ENCODE measurements at regions not wholly inside any gene's neighbourhood (a gene's known extent, or its start where the extent isn't known, plus 50 kb on each side); places are given as distances from the start of the nearest gene placed in this dataset.

DNA sequence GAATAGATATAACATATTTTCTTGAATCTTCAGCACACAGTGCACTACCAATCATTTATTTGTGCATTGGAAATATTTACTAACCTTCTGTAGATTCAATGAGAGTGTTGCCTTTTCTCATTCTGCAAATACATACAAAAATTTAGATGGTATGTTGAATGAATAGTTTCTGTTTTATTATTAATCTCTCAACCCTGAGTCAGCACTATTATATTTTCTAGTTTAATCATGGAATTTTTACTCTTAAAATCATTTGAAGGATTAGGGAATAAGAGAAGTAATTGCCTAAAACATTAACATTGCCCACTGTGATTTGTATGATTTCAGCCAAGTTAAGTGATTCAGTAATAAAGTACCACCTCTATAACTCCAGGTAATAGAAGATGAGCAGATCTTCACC is 370.2 kb upstream of the CDH7 start:
- CTCF ChIA-PET, result no interaction called here
- TF ChIP-seq, protein P1, sequence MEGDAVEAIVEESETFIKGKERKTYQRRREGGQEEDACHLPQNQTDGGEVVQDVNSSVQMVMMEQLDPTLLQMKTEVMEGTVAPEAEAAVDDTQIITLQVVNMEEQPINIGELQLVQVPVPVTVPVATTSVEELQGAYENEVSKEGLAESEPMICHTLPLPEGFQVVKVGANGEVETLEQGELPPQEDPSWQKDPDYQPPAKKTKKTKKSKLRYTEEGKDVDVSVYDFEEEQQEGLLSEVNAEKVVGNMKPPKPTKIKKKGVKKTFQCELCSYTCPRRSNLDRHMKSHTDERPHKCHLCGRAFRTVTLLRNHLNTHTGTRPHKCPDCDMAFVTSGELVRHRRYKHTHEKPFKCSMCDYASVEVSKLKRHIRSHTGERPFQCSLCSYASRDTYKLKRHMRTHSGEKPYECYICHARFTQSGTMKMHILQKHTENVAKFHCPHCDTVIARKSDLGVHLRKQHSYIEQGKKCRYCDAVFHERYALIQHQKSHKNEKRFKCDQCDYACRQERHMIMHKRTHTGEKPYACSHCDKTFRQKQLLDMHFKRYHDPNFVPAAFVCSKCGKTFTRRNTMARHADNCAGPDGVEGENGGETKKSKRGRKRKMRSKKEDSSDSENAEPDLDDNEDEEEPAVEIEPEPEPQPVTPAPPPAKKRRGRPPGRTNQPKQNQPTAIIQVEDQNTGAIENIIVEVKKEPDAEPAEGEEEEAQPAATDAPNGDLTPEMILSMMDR (IDR thresholded peaks at IDR 0.05), result no peak

DNA sequence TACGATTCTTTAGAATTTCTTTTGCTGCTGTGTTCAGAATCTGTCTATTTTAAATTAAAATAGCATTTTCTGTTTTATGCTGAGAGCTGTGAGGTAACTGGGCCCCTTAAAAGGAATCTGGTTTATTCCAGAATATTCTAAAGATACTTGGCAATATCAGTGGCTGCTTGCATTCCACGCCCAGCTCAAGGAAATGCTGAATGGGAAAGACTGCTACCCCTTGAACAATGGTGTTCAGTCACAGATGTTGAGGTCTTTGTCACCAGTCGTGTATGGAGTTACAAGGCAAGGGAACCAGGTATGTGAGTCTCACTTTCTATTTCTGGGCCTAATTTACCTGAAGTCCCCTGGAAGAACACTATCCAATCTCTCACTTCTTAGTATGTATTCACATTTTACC is 377.9 kb upstream of the CDH7 start:
- Mint-ChIP-seq H3K27ac (no peak overlapping the region), H3K9me3 (peaks cover 3% of the 10 kb centered on the region), H3K27me3 (no peaks in the 10 kb centered on the region), H3K4me3 (no peak overlapping the region), H3K4me1 (no peaks in the 10 kb centered on the region), H3K36me3 (ENCODE audit: low read depth) (no peaks in the 10 kb centered on the region)
- TF ChIP-seq, protein P1 (IDR thresholded peaks at IDR 0.05), result no peak
- ChIA-PET CTCF (no interaction called here), POLR2A (no interaction called here)
- ATAC-seq (ENCODE audit: low read depth) (no peak), DNase-seq (no peak)
- intact Hi-C loops (cut with micrococcal nuclease), result no loop called here

More for the DNA sequence above, 370.2 kb upstream of the CDH7 start:
- ATAC-seq (ENCODE audit: low read depth) (no peak), DNase-seq (no peak)
- H3K27me3 Mint-ChIP-seq, result no peaks in the 10 kb centered on the region
- H3K36me3 Mint-ChIP-seq (ENCODE audit: low read depth), result no peaks in the 10 kb centered on the region
- peaks cover 11% of the 10 kb centered on the region for H3K9me3 Mint-ChIP-seq
- intact Hi-C loops (cut with micrococcal nuclease), result no loop called here
- H3K4me1 Mint-ChIP-seq, result no peaks in the 10 kb centered on the region
- no peak overlapping the region for H3K4me3 Mint-ChIP-seq
- no peak overlapping the region for H3K27ac Mint-ChIP-seq
- POLR2A ChIA-PET, result no interaction called here

DNA sequence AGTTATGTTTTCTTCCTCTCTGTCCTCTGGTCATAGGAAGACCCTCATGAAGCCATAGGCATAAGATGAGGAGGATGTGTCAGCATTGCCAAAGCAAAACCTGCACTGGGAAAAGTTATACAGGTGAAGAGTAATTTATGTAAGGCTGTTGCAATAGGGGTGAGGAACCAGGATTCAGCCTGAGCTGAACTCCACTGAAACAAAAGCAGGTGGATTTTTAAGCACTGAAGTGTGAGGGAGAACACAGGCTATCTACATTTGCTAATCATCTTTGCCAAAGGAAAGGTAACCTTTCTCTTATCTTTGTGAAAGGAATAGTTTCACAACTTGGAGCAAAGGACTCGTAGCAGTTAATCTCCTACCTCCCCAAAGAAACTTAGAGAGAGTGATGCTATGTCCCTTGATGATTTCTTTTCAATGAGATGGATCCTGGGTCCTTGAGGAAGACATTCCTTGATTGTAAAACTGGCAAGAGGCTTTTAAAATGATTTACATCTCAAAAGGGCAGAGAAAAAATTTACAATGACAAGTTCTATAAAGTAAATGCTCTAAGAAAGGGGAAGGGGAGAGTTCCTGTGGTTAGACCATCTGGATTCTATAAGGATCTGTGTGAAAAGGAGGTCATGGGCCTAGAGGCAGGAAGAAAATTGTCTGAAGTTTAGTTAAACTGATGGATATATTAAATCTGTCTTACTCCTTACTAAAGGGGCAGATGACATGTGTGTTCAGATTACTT is 385.4 kb upstream of the CDH7 start:
- CTCF ChIA-PET, result no interaction called here
- intact Hi-C loops (cut with micrococcal nuclease), result no loop called here
- H3K27me3 Mint-ChIP-seq, result no peaks in the 10 kb centered on the region
- no peaks in the 10 kb centered on the region for H3K36me3 Mint-ChIP-seq (ENCODE audit: low read depth)
- no peak overlapping the region for H3K27ac Mint-ChIP-seq
- DNase-seq, result no peak
- no peak overlapping the region for H3K4me3 Mint-ChIP-seq
- POLR2A ChIA-PET, result no interaction called here
- no peaks in the 10 kb centered on the region for H3K9me3 Mint-ChIP-seq
- H3K4me1 Mint-ChIP-seq, result no peaks in the 10 kb centered on the region
- no peak for ATAC-seq (ENCODE audit: low read depth)
- TF ChIP-seq, protein P1 (IDR thresholded peaks at IDR 0.05), result no peak

DNA sequence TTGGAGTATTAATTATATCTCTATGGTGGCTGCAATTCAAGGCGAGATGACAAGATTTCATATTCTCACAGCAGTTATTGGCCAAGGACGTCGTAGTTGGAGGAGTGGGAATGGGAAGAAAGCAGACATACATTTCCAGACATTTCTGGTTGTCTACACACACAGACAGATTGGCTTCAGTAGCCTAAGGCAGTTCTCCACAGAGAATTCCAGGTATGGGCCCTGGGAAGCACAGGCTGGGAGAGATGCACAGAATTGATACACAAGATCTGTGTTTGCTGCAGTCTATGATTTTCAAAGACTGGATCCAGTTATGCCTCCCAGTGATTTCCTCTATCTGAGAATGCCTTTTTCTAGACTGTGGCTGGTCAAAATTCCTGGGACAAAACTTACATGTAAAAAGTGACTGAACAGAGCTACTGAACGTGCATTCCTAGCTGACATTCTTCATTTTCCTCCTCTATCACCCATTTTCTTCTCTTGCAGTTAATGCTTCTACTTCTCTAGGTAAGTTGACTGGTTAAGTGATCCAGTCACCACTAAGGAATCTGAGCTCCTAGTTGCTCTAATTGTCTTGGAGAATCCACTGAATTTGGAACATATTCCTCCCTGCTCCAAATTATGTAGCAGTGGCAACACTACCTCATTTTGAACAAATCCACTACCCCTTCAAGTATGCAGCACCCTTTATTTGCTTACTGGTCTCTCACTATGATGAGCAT is 386.7 kb upstream of the CDH7 start:
- TF ChIP-seq, protein P1 (IDR thresholded peaks at IDR 0.05), result no peak
- Mint-ChIP-seq H3K36me3 (ENCODE audit: low read depth) (no peaks in the 10 kb centered on the region), H3K27me3 (no peaks in the 10 kb centered on the region), H3K4me3 (no peak overlapping the region), H3K9me3 (no peaks in the 10 kb centered on the region), H3K4me1 (no peaks in the 10 kb centered on the region), H3K27ac (no peak overlapping the region)
- POLR2A ChIA-PET, result no interaction called here
- DNase-seq (no peak), ATAC-seq (ENCODE audit: low read depth) (no peak)
- CTCF ChIA-PET, result no interaction called here
- intact Hi-C loops (cut with micrococcal nuclease), result no loop called here

DNA sequence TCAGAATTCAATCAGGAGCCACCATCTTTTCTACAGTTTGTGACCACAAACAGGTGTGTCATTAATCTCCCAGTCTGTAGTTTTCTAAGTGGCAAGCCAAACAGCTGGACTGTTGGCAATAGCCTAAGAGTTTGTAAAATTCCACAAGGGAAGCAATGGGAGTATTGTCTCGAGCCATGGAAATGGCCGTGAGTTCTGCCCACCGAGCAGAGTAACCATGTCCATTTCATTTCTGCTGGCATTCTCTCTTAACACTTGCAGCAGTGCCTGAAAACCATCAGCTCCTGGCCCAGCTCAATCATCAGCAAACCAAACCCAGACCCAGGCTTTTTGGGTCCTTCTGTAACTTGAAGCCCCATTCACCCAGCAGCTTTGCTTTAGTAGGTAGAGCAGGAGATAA is 387.8 kb upstream of the CDH7 start:
- H3K9me3 Mint-ChIP-seq, result no peaks in the 10 kb centered on the region
- TF ChIP-seq, protein P1 (IDR thresholded peaks at IDR 0.05), result no peak
- H3K36me3 Mint-ChIP-seq (ENCODE audit: low read depth), result no peaks in the 10 kb centered on the region
- ChIA-PET CTCF (no interaction called here), POLR2A (no interaction called here)
- H3K27ac Mint-ChIP-seq, result no peak overlapping the region
- DNase-seq, result no peak
- ATAC-seq (ENCODE audit: low read depth), result no peak
- no peak overlapping the region for H3K4me3 Mint-ChIP-seq
- intact Hi-C loops (cut with micrococcal nuclease), result no loop called here
- no peaks in the 10 kb centered on the region for H3K27me3 Mint-ChIP-seq
- no peaks in the 10 kb centered on the region for H3K4me1 Mint-ChIP-seq
